ENCODE measurements at regions not wholly inside any gene's neighbourhood (a gene's known extent, or its start where the extent isn't known, plus 50 kb on each side); places are given as distances from the start of the nearest gene placed in this dataset.
"Not testable (repeated sequence)": the region's sequence is repeated elsewhere in the genome, so short reads cannot be mapped to it uniquely, and the experiment has no call there.

GRCh38 chr16:29130901-29131851 lies 146.3 kb downstream of the LAT start:
- TF ChIP-seq CTCF, POLR2A, POLR2AphosphoS5, EP300 (IDR thresholded peaks at IDR 0.05): not testable (repeated sequence)
